MCF 10A (cell line): ENCODE measurements at regions not wholly inside any gene's neighbourhood (a gene's known extent, or its start where the extent isn't known, plus 50 kb on each side); places are given as distances from the start of the nearest gene placed in this dataset.

Experiments used
- BruUV-seq: library from RNA; stranded (reverse); fragments of 400-500 nt; replicated peaks from 2 replicates; lab custom pipeline; 2021; lab: Mats Ljungman, UMichigan
- CTCF ChIA-PET: fragments of 300-600 bp; sonication (Branson Sonifier 250); formaldehyde crosslinking; extraction: SDS; loops from one replicate; lab custom pipeline; 2021; ENCODE audit warnings: antibody characterized with exemption, inconsistent platforms; lab: Yijun Ruan, JAX
- POLR2A ChIA-PET: fragments of 300-600, 350-650 bp; sonication (Branson Sonifier 250); formaldehyde crosslinking; extraction: SDS; loops from one replicate; lab custom pipeline; 2020; ENCODE audit warnings: antibody characterized with exemption, inconsistent platforms; lab: Yijun Ruan, JAX
- DNase-seq: peaks from one replicate; pipeline ENCODE4 v3.0.0-alpha.2; 2018; ENCODE audit not compliant: unreplicated experiment
- H3K27ac Mint-ChIP-seq: one replicate; pipeline ENCODE4 v1.8.0; 2022; ENCODE audit warnings: mild to moderate bottlenecking, low read depth, mixed read lengths; ENCODE audit not compliant: unreplicated experiment
- H3K27me3 Mint-ChIP-seq: one replicate; pipeline ENCODE4 v1.8.0; 2022; ENCODE audit warnings: mixed read lengths; ENCODE audit not compliant: insufficient read depth, unreplicated experiment
- H3K36me3 Mint-ChIP-seq: one replicate; pipeline ENCODE4 v1.8.0; 2022; ENCODE audit warnings: mild to moderate bottlenecking, moderate library complexity, mixed read lengths; ENCODE audit not compliant: insufficient read depth, unreplicated experiment
- H3K4me1 Mint-ChIP-seq: one replicate; pipeline ENCODE4 v1.8.0; 2022; ENCODE audit warnings: mixed read lengths; ENCODE audit not compliant: insufficient read depth, unreplicated experiment
- H3K4me3 Mint-ChIP-seq: one replicate; pipeline ENCODE4 v1.8.0; 2022; ENCODE audit warnings: mild to moderate bottlenecking, moderate library complexity, mixed read lengths; ENCODE audit not compliant: unreplicated experiment
- H3K9me3 Mint-ChIP-seq: one replicate; pipeline ENCODE4 v1.8.0; 2022; ENCODE audit warnings: mixed read lengths; ENCODE audit not compliant: unreplicated experiment
- CTCF ChIP-seq: fragments of 200-600 bp; IDR thresholded peaks from one replicate; pipeline ENCODE4 v1.8.0; 2022; ENCODE audit warnings: antibody characterized with exemption, mild to moderate bottlenecking; ENCODE audit not compliant: unreplicated experiment
- intact Hi-C: fragments of 100-400 bp; cut with micrococcal nuclease; formaldehyde crosslinking; loops from 2 replicates; pipeline ENCODE4 v1.14.1; 2022

DNA sequence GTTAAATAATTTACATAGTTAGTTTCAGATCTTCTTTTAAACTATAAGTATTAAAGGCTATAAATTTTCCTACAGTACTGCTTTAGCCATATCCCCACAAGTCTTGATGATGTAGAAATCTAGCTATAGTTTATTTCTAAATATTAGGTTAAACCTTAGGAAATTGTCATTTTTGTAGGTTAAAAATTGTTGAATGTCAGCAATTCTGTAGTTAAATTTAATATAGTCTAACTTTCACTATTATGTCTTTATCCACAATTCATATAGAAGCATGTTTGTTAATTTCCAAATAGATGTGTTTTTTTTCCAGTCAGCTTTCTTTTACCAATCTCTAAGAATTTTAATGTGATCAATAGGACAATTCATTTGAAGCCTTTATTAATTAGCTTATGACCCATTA, 199.7 kb downstream of the ETAA1 start:
- ChIA-PET POLR2A (no interaction called here), CTCF (no interaction called here)
- Mint-ChIP-seq H3K27ac (no peak overlapping the region), H3K9me3 (no peaks in the 10 kb centered on the region), H3K36me3 (peaks cover 6% of the 10 kb centered on the region), H3K27me3 (no peaks in the 10 kb centered on the region), H3K4me1 (peaks cover 24% of the 10 kb centered on the region), H3K4me3 (no peak overlapping the region)
- no peak for DNase-seq
- TF ChIP-seq CTCF, result no peak
- no TSS peak for BruUV-seq
- intact Hi-C loops, result no loop called here

- H3K27ac Mint-ChIP-seq, result peak overlapping the region; percentile 73
- CTCF ChIA-PET, result no interaction called here
- no TSS peak for BruUV-seq
- H3K9me3 Mint-ChIP-seq, result no peaks in the 10 kb centered on the region
- no peak overlapping the region for H3K4me3 Mint-ChIP-seq
- no peaks in the 10 kb centered on the region for H3K27me3 Mint-ChIP-seq
- POLR2A ChIA-PET, result interaction anchor here (0.7 to 1.0 kb wide), 2 partner anchors 22 to 39 kb away, joined by 3 read pairs; no protein-coding TSS in a partner anchor
- H3K36me3 Mint-ChIP-seq, result no peaks in the 10 kb centered on the region
- TF ChIP-seq CTCF, result no peak
- H3K4me1 Mint-ChIP-seq, result peaks cover 24% of the 10 kb centered on the region
- no peak for DNase-seq
- intact Hi-C loops, result no loop called here
These were observed 202.4 kb downstream of the ETAA1 start for GRCh38 chr2:67599561-67599960.

DNA sequence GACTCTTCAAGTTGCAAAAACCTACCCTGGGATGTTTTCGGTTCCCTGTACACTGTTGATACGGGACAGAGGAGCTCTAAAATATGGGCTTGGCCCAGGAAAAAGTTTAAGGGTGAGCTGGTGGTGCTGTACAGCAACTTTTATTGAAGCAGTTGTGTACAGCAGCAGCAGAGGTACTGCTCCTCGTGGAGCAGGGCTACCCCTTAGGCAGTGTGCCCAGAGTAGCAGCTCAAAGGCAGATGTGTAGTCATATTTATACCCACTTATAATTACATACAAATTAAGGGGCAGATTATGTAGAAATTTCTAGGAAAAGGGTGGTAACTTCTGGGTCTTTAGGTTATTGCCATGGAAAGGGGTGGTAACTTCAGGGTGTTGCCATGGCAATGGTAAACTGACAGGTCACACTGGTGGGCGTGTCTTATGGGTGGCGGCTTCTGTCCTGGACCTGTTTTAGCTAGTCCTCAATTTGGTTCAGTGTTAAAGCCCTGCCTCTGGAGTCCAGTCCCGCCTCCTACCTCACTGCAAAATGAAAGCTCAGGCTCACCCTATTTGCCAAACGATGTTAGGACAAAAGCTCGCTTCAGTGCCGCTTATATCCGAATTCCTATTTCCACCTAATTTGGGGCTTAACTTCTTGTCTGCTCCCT, 203.2 kb downstream of the ETAA1 start:
- Mint-ChIP-seq H3K27ac (peak overlapping the region; percentile 73), H3K36me3 (no peaks in the 10 kb centered on the region), H3K4me3 (no peak overlapping the region), H3K9me3 (no peaks in the 10 kb centered on the region), H3K27me3 (no peaks in the 10 kb centered on the region), H3K4me1 (peaks cover 24% of the 10 kb centered on the region)
- ChIA-PET POLR2A (interaction anchor here (0.7 to 1.0 kb wide), 3 partner anchors 21 to 58 kb away, joined by 3 read pairs; no protein-coding TSS in a partner anchor), CTCF (interaction anchor here (0.9 kb wide), 1 partner anchor 38 kb away, joined by 7 read pairs; no protein-coding TSS in a partner anchor)
- intact Hi-C loops, result no loop called here
- peak; percentile 9 for DNase-seq
- no peak for TF ChIP-seq CTCF
- no TSS peak for BruUV-seq

DNA sequence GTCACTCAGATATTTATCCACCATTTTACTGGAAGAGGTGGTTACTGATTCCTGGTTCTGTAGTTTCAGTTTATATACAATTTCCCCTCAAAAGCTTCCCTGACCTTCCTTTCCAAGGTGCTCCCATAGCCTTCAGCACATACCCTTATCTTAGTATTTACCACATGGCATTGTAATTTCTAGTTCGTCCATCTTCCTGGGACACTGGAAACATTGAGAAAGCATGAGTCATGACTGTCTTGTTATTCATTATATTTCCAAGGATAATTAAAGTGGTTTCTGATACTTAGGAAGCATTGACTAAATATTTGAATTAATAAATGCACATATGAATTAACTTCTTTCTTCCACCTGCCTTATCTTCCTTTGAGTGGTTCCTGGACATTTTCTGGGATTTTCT, 203.8 kb downstream of the ETAA1 start:
- intact Hi-C loops, result no loop called here
- BruUV-seq, result no TSS peak
- peak overlapping the region; percentile 73 for H3K27ac Mint-ChIP-seq
- CTCF ChIA-PET, result interaction anchor here (0.9 kb wide), 1 partner anchor 37 kb away, joined by 7 read pairs; no protein-coding TSS in a partner anchor
- TF ChIP-seq CTCF, result no peak
- no peaks in the 10 kb centered on the region for H3K27me3 Mint-ChIP-seq
- POLR2A ChIA-PET, result interaction anchor here (0.9 kb wide), 1 partner anchor 16 kb away, joined by 5 read pairs; no protein-coding TSS in a partner anchor
- no peaks in the 10 kb centered on the region for H3K36me3 Mint-ChIP-seq
- peak; percentile 32 for DNase-seq
- no peaks in the 10 kb centered on the region for H3K9me3 Mint-ChIP-seq
- peaks cover 24% of the 10 kb centered on the region for H3K4me1 Mint-ChIP-seq
- no peak overlapping the region for H3K4me3 Mint-ChIP-seq
